Mucosa of rectum (tissue), 2 donors: ENCODE measurements at regions not wholly inside any gene's neighbourhood (a gene's known extent, or its start where the extent isn't known, plus 50 kb on each side); places are given as distances from the start of the nearest gene placed in this dataset.

Experiments used
- H3K27ac ChIP-seq, 2 donors: one replicate each; pipeline ENCODE4 v1.7.0; 2013; ENCODE audit warnings: inconsistent platforms in 2 of 2, low read depth in 2 of 2, low read length in 2 of 2
- H3K27me3 ChIP-seq, 2 donors: one replicate each; pipeline ENCODE4 v1.7.0; 2013; ENCODE audit warnings: low read length in 2 of 2; ENCODE audit not compliant: control insufficient read depth in 2 of 2, insufficient read depth in 2 of 2
- H3K36me3 ChIP-seq, 2 donors: one replicate each; pipeline ENCODE4 v1.7.0; 2013; ENCODE audit warnings: low read length in 2 of 2; ENCODE audit not compliant: control insufficient read depth in 2 of 2, insufficient read depth in 2 of 2
- H3K4me1 ChIP-seq, 2 donors: one replicate each; pipeline ENCODE4 v1.7.0; 2013; ENCODE audit warnings: low read length in 2 of 2, mild to moderate bottlenecking in 1 of 2; ENCODE audit not compliant: control insufficient read depth in 2 of 2, insufficient read depth in 2 of 2
- H3K4me3 ChIP-seq, 2 donors: one replicate each; pipeline ENCODE4 v1.7.0; 2013; ENCODE audit warnings: low read length in 2 of 2
- H3K9ac ChIP-seq, 2 donors: one replicate each; pipeline ENCODE4 v1.7.0; 2013; ENCODE audit warnings: low read length in 2 of 2, low read depth in 1 of 2, mild to moderate bottlenecking in 1 of 2
- H3K9me3 ChIP-seq, 2 donors: one replicate each; pipeline ENCODE4 v1.7.0; 2013; ENCODE audit warnings: low read length in 2 of 2; ENCODE audit not compliant: control insufficient read depth in 2 of 2
- donor health status: healthy.
- donor health status: Normal muscosa, but diverticular disease.

GRCh38 chr5:35312267-35312666 is 82.0 kb upstream of the PRLR start:
- Histone ChIP-seq H3K27ac (no peak overlapping the region), H3K4me1 (no peaks in the 10 kb centered on the region)

GRCh38 chr5:35309365-35310130 is 79.3 kb upstream of the PRLR start:
- H3K4me3 ChIP-seq: no peak overlapping the region
- no peak overlapping the region for H3K9ac ChIP-seq
- no peaks in the 10 kb centered on the region for H3K4me1 ChIP-seq
- no peaks in the 10 kb centered on the region for H3K36me3 ChIP-seq
- no peak overlapping the region for H3K27ac ChIP-seq
- H3K27me3 ChIP-seq: no peaks in the 10 kb centered on the region
- no peaks in the 10 kb centered on the region for H3K9me3 ChIP-seq

More at GRCh38 chr5:35312267-35312666, 82.0 kb upstream of the PRLR start:
- no peak overlapping the region for H3K4me3 ChIP-seq
- no peaks in the 10 kb centered on the region for H3K27me3 ChIP-seq
- no peak overlapping the region for H3K9ac ChIP-seq
- no peaks in the 10 kb centered on the region for H3K9me3 ChIP-seq
- no peaks in the 10 kb centered on the region for H3K36me3 ChIP-seq

GRCh38 chr5:35308421-35308820 is 78.1 kb upstream of the PRLR start:
- Histone ChIP-seq H3K4me3 (no peak overlapping the region), H3K9me3 (no peaks in the 10 kb centered on the region), H3K27me3 (no peaks in the 10 kb centered on the region), H3K9ac (no peak overlapping the region), H3K27ac (no peak overlapping the region), H3K36me3 (no peaks in the 10 kb centered on the region), H3K4me1 (no peaks in the 10 kb centered on the region)

- H3K27me3 ChIP-seq: no peaks in the 10 kb centered on the region
- no peaks in the 10 kb centered on the region for H3K9me3 ChIP-seq
- H3K4me1 ChIP-seq: no peaks in the 10 kb centered on the region
- no peak overlapping the region for H3K27ac ChIP-seq
- H3K36me3 ChIP-seq: no peaks in the 10 kb centered on the region
- H3K4me3 ChIP-seq: no peak overlapping the region
- H3K9ac ChIP-seq: no peak overlapping the region
Measured at GRCh38 chr5:35306716-35307365, 76.6 kb upstream of the PRLR start.

GRCh38 chr5:35305336-35306020 is 75.2 kb upstream of the PRLR start:
- H3K9me3 ChIP-seq: no peaks in the 10 kb centered on the region
- H3K36me3 ChIP-seq: no peaks in the 10 kb centered on the region
- no peak overlapping the region for H3K4me3 ChIP-seq
- no peak overlapping the region for H3K9ac ChIP-seq
- no peak overlapping the region for H3K27ac ChIP-seq
- no peaks in the 10 kb centered on the region for H3K27me3 ChIP-seq
- H3K4me1 ChIP-seq: no peaks in the 10 kb centered on the region

GRCh38 chr5:35304291-35304690 is 74.0 kb upstream of the PRLR start:
- Histone ChIP-seq H3K27me3 (no peaks in the 10 kb centered on the region), H3K36me3 (no peaks in the 10 kb centered on the region), H3K9ac (no peak overlapping the region), H3K9me3 (no peaks in the 10 kb centered on the region), H3K27ac (no peak overlapping the region), H3K4me3 (no peak overlapping the region), H3K4me1 (no peaks in the 10 kb centered on the region)

- H3K4me3 ChIP-seq: no peak overlapping the region
- no peak overlapping the region for H3K27ac ChIP-seq
- no peaks in the 10 kb centered on the region for H3K4me1 ChIP-seq
- no peaks in the 10 kb centered on the region for H3K9me3 ChIP-seq
- H3K27me3 ChIP-seq: no peaks in the 10 kb centered on the region
- H3K36me3 ChIP-seq: no peaks in the 10 kb centered on the region
- no peak overlapping the region for H3K9ac ChIP-seq
Measured at GRCh38 chr5:35303152-35303551, 72.9 kb upstream of the PRLR start.

GRCh38 chr5:35302544-35302943 is 72.3 kb upstream of the PRLR start:
- no peak overlapping the region for H3K9ac ChIP-seq
- H3K27me3 ChIP-seq: no peaks in the 10 kb centered on the region
- H3K27ac ChIP-seq: no peak overlapping the region
- no peaks in the 10 kb centered on the region for H3K9me3 ChIP-seq
- H3K36me3 ChIP-seq: no peaks in the 10 kb centered on the region
- H3K4me3 ChIP-seq: no peak overlapping the region
- no peaks in the 10 kb centered on the region for H3K4me1 ChIP-seq

GRCh38 chr5:35297755-35298154 is 67.5 kb upstream of the PRLR start:
- Histone ChIP-seq H3K36me3 (no peaks in the 10 kb centered on the region), H3K27me3 (no peaks in the 10 kb centered on the region), H3K27ac (no peak overlapping the region), H3K4me1 (no peaks in the 10 kb centered on the region), H3K9me3 (no peaks in the 10 kb centered on the region), H3K4me3 (no peak overlapping the region), H3K9ac (no peak overlapping the region)

- Histone ChIP-seq H3K27ac (no peak overlapping the region), H3K9me3 (no peaks in the 10 kb centered on the region), H3K4me1 (no peaks in the 10 kb centered on the region), H3K36me3 (no peaks in the 10 kb centered on the region), H3K4me3 (no peak overlapping the region), H3K9ac (no peak overlapping the region), H3K27me3 (no peaks in the 10 kb centered on the region)
Measured at GRCh38 chr5:35294976-35295375, 64.7 kb upstream of the PRLR start.
